ENCODE measurements at regions not wholly inside any gene's neighbourhood (a gene's known extent, or its start where the extent isn't known, plus 50 kb on each side); places are given as distances from the start of the nearest gene placed in this dataset.

GRCh38 chr20:60270341-60270740, 312.1 kb downstream of the CDH26 start:
- TF ChIP-seq CTCF (IDR thresholded peaks at IDR 0.05; ENCODE audit: insufficient read depth, missing control alignments), result no peak
- FAIRE-seq (no peak), DNase-seq (ENCODE audit: insufficient read length, low spot score) (no peak)

GRCh38 chr20:60271597-60271996, 313.4 kb downstream of the CDH26 start:
- no peak for DNase-seq (ENCODE audit: insufficient read length, low spot score)
- no peak for TF ChIP-seq CTCF (IDR thresholded peaks at IDR 0.05; ENCODE audit: insufficient read depth, missing control alignments)
- no peak for FAIRE-seq

- TF ChIP-seq CTCF (IDR thresholded peaks at IDR 0.05; ENCODE audit: insufficient read depth, missing control alignments), result no peak
- no peak for DNase-seq (ENCODE audit: insufficient read length, low spot score)
- FAIRE-seq, result no peak
Observed at GRCh38 chr20:60272790-60273189, 314.6 kb downstream of the CDH26 start.

GRCh38 chr20:60274717-60275116, 316.5 kb downstream of the CDH26 start:
- FAIRE-seq (no peak), DNase-seq (ENCODE audit: insufficient read length, low spot score) (no peak)
- no peak for TF ChIP-seq CTCF (IDR thresholded peaks at IDR 0.05; ENCODE audit: insufficient read depth, missing control alignments)

GRCh38 chr20:60281295-60281694, 323.1 kb downstream of the CDH26 start:
- FAIRE-seq (no peak), DNase-seq (ENCODE audit: insufficient read length, low spot score) (no peak)
- TF ChIP-seq CTCF (IDR thresholded peaks at IDR 0.05; ENCODE audit: insufficient read depth, missing control alignments), result no peak

GRCh38 chr20:60283281-60283680, 325.1 kb downstream of the CDH26 start:
- DNase-seq (ENCODE audit: insufficient read length, low spot score) (no peak), FAIRE-seq (no peak)
- TF ChIP-seq CTCF (IDR thresholded peaks at IDR 0.05; ENCODE audit: insufficient read depth, missing control alignments), result no peak

GRCh38 chr20:60286764-60287163, 328.5 kb downstream of the CDH26 start:
- no peak for FAIRE-seq
- no peak for TF ChIP-seq CTCF (IDR thresholded peaks at IDR 0.05; ENCODE audit: insufficient read depth, missing control alignments)
- DNase-seq (ENCODE audit: insufficient read length, low spot score), result no peak

Data from D721Med (cell line).